Upper lobe of left lung (tissue), 6 donors: ENCODE measurements at regions not wholly inside any gene's neighbourhood (a gene's known extent, or its start where the extent isn't known, plus 50 kb on each side); places are given as distances from the start of the nearest gene placed in this dataset.

Experiments used
- ATAC-seq, 2 donors: fragments of 200-7000 bp; cut with Tn5 transposase; one replicate each; pipeline ENCODE4 v1.9.1; 2022; ENCODE audit warnings: mild to moderate bottlenecking in 2 of 2, moderate library complexity in 2 of 2; ENCODE audit not compliant: low FRiP score in 2 of 2
- DNase-seq, 2 donors: peaks; one replicate each; pipeline ENCODE4 v3.0.0-alpha.2; 2019 to 2020
- H3K27ac ChIP-seq, 4 donors: fragments of 200-600 bp; sonication (generic); one replicate each; pipeline ENCODE4 v1.5.1; 2016 to 2019
- H3K27me3 ChIP-seq, 4 donors: fragments of 200-600 bp; sonication (generic); one replicate each; pipeline ENCODE4 v1.5.1; 2017 to 2019
- H3K36me3 ChIP-seq, 4 donors: fragments of 200-600 bp; sonication (generic); one replicate each; pipeline ENCODE4 v1.5.1; 2016 to 2019
- H3K4me1 ChIP-seq, 4 donors: fragments of 200-600 bp; sonication (generic); one replicate each; pipeline ENCODE4 v1.5.1; 2018 to 2019
- H3K4me3 ChIP-seq, 4 donors: fragments of 200-600 bp; sonication (generic); one replicate each; pipeline ENCODE4 v1.5.1; 2017 to 2019; ENCODE audit warnings: mild to moderate bottlenecking in 2 of 4, moderate library complexity in 1 of 4
- H3K9me3 ChIP-seq, 4 donors: fragments of 200-600 bp; sonication (generic); one replicate each; pipeline ENCODE4 v1.5.1; 2018 to 2019
- EP300 ChIP-seq, 4 donors: sonication (generic); formaldehyde crosslinking; IDR thresholded peaks; one replicate each; pipeline ENCODE4 v1.5.1; 2017; ENCODE audit warnings: antibody characterized with exemption in 4 of 4, control low read depth in 2 of 4
- POLR2A ChIP-seq, 4 donors: fragments of 450-650 bp; IDR thresholded peaks; one replicate each; pipeline ENCODE4 v1.5.1; 2016 to 2017; ENCODE audit warnings: antibody characterized with exemption in 4 of 4, mild to moderate bottlenecking in 2 of 4
- POLR2AphosphoS5 ChIP-seq, 2 donors: sonication (generic); formaldehyde crosslinking; IDR thresholded peaks; one replicate each; pipeline ENCODE4 v1.5.1; 2017; ENCODE audit warnings: antibody characterized with exemption in 2 of 2
- WGBS, 2 donors: methylation state at CpG; one replicate each; pipeline ENCODE4 v1.1.5; 2017 to 2018; 5-methylcytosine and 5-hydroxymethylcytosine counted together
- TF ChIP-seq, protein P1 (sequence below), 6 experiments: fragments of 450-650 bp in 4 of 6; fragments of 200-600 bp in 2 of 6; sonication (generic) in 2 of 6; IDR thresholded peaks; one replicate each; pipeline ENCODE4 v1.5.1; 2016 to 2019; ENCODE audit warnings: antibody characterized with exemption in 6 of 6
- donor health status: DM: no; HTN: no; CAD: no; lungs with moderate emphysema.
- donor health status: DM: no; HTN: yes; CAD: no; lungs with severe emphysema.

DNA sequence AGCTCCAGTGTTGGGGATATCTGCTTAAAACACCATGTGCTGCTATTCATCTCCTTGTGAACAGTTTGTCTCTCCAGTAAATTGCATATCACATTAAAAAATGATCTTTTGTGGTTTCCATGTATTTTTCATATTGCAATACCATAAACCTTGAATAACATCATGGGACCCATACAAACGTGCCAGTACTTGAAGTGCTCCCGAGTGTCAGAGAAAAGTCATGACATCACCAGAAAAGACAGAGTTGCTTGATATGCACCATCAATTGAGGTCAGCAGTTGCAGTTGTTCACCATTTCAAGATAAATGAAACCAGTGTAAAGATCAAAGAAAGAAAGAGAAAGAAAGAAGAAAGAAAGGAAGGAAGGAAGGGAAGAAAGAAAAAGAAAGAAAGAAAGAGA, 278.6 kb downstream of the ZNF621 start:
- H3K9me3 ChIP-seq, result no peaks in the 10 kb centered on the region
- DNase-seq, result no peak
- TF ChIP-seq POLR2AphosphoS5 (IDR thresholded peaks at IDR 0.05), result no peak
- no peak for TF ChIP-seq EP300 (IDR thresholded peaks at IDR 0.05)
- TF ChIP-seq POLR2A (IDR thresholded peaks at IDR 0.05), result no peak
- TF ChIP-seq, protein P1, sequence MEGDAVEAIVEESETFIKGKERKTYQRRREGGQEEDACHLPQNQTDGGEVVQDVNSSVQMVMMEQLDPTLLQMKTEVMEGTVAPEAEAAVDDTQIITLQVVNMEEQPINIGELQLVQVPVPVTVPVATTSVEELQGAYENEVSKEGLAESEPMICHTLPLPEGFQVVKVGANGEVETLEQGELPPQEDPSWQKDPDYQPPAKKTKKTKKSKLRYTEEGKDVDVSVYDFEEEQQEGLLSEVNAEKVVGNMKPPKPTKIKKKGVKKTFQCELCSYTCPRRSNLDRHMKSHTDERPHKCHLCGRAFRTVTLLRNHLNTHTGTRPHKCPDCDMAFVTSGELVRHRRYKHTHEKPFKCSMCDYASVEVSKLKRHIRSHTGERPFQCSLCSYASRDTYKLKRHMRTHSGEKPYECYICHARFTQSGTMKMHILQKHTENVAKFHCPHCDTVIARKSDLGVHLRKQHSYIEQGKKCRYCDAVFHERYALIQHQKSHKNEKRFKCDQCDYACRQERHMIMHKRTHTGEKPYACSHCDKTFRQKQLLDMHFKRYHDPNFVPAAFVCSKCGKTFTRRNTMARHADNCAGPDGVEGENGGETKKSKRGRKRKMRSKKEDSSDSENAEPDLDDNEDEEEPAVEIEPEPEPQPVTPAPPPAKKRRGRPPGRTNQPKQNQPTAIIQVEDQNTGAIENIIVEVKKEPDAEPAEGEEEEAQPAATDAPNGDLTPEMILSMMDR (IDR thresholded peaks at IDR 0.05), result no peak
- H3K36me3 ChIP-seq, result no peaks in the 10 kb centered on the region
- no peaks in the 10 kb centered on the region for H3K27me3 ChIP-seq
- H3K27ac ChIP-seq, result no peak overlapping the region
- peaks cover 0 to 8% (median 0%) of the 10 kb centered on the region in 4 donors for H3K4me1 ChIP-seq
- H3K4me3 ChIP-seq, result no peak overlapping the region
- no peak for ATAC-seq
- WGBS, 2 donors, result 75 to 80% methylated on average over 2 of the region's 2 CpGs

DNA sequence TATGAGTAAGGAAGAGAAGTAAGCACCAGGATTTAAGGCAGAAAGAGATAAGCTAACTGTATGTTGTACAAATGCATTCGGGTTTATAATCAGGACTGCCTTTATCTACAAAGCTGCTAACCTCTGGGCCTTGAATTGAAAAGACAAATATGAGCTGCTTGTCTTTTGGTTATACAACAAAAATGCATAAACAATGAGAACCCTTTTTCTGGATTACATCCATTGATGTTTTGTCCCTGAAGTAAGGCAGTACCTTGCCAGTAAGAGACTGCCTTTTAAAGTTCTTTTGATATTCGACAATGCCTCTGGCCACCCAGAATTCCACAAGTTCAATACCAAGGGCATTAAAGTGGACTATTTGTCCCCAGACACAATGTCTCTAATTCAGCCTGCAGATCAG, 280.7 kb downstream of the ZNF621 start:
- DNase-seq, result no peak
- no peak for ATAC-seq
- no peaks in the 10 kb centered on the region for H3K27me3 ChIP-seq
- TF ChIP-seq EP300 (IDR thresholded peaks at IDR 0.05) (no peak), POLR2AphosphoS5 (IDR thresholded peaks at IDR 0.05) (no peak), POLR2A (IDR thresholded peaks at IDR 0.05) (no peak)
- TF ChIP-seq, protein P1 (IDR thresholded peaks at IDR 0.05), result no peak
- no peak overlapping the region for H3K27ac ChIP-seq
- H3K4me1 ChIP-seq, result peaks cover 0 to 3% (median 0%) of the 10 kb centered on the region in 4 donors
- no peak overlapping the region for H3K4me3 ChIP-seq
- H3K36me3 ChIP-seq, result no peaks in the 10 kb centered on the region
- H3K9me3 ChIP-seq, result peaks cover 0 to 6% (median under 1%) of the 10 kb centered on the region in 4 donors
- 69 to 75% methylated on average over 2 of the region's 2 CpGs for WGBS, 2 donors

DNA sequence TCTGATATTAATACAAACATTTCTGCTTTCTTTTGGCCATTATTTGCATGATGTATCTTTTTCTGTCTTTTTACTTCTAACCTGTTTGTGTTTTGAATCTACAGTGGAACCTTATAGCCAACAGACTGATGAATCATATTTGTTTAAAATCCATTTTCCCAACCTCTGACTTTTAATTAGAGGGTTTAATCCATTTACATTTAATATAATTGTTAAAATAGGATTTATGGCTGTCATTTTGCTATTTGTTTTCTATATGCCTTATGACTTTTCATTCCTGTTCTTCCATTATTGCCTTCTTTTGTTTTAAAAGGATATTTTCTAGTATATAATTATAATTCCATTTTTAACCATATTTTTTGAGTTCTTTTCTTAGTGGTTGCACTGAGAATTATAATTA, 286.1 kb downstream of the ZNF621 start:
- H3K4me1 ChIP-seq, result no peaks in the 10 kb centered on the region
- no peak overlapping the region for H3K4me3 ChIP-seq
- H3K27ac ChIP-seq, result no peak overlapping the region
- TF ChIP-seq EP300 (IDR thresholded peaks at IDR 0.05) (no peak), POLR2A (IDR thresholded peaks at IDR 0.05) (no peak), POLR2AphosphoS5 (IDR thresholded peaks at IDR 0.05) (no peak)
- TF ChIP-seq, protein P1 (IDR thresholded peaks at IDR 0.05), result no peak
- H3K9me3 ChIP-seq, result peaks cover 0 to 16% (median 10%) of the 10 kb centered on the region in 4 donors
- no peaks in the 10 kb centered on the region for H3K36me3 ChIP-seq
- no peaks in the 10 kb centered on the region for H3K27me3 ChIP-seq
- no peak for ATAC-seq
- no peak for DNase-seq

DNA sequence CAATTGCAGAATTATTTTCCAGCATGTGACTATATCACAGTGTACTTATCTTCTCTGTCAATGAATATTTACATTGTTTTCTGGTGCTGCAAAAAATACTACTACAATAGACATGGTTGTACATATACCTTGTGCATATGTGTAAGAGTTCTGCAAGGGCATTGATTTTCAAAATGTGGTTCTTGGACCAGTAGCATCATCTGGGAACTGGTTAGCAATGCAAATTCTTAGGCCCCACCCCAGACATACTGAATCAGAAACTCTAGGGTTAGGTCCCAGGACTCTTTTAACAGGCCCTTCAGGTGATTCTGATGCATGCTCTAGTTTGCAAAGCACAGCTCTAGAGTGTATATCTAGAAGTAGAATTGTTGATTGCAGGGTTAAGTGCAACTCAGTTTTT, 292.3 kb downstream of the ZNF621 start:
- DNase-seq (no peak), ATAC-seq (no peak)
- H3K36me3 ChIP-seq, result no peaks in the 10 kb centered on the region
- no peak for TF ChIP-seq EP300 (IDR thresholded peaks at IDR 0.05)
- TF ChIP-seq POLR2A (IDR thresholded peaks at IDR 0.05), result no peak
- TF ChIP-seq, protein P1 (IDR thresholded peaks at IDR 0.05), result no peak
- no peak for TF ChIP-seq POLR2AphosphoS5 (IDR thresholded peaks at IDR 0.05)
- H3K27me3 ChIP-seq, result no peaks in the 10 kb centered on the region
- peaks cover 0 to 2% (median under 1%) of the 10 kb centered on the region in 4 donors for H3K9me3 ChIP-seq
- no peaks in the 10 kb centered on the region for H3K4me1 ChIP-seq
- H3K4me3 ChIP-seq, result no peak overlapping the region
- no peak overlapping the region for H3K27ac ChIP-seq

DNA sequence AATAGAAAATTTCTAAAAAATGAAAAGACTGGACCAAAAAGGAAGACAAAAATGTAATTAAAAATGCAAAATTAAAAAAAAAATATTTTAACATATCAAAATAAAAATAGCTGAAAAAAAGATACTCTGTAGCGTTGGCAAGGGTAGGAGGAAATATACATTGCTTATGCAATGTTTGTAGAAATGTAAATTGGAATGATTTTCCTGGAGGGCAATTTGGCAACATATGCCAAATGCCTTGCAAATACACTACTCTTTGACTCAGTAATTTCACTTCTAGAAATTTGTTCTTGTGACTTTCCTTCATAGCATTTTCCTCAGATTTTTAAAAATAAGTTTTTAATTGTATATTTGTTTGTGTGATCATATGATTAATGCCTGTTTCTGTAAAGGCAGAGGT, 296.6 kb downstream of the ZNF621 start:
- Histone ChIP-seq H3K27me3 (no peaks in the 10 kb centered on the region), H3K4me3 (no peak overlapping the region), H3K27ac (no peak overlapping the region), H3K36me3 (no peaks in the 10 kb centered on the region), H3K9me3 (no peaks in the 10 kb centered on the region), H3K4me1 (no peaks in the 10 kb centered on the region)
- no peak for ATAC-seq
- WGBS, 2 donors, result 74 to 87% methylated on average over 1 of the region's 1 CpG
- no peak for DNase-seq
- TF ChIP-seq POLR2A (IDR thresholded peaks at IDR 0.05), result no peak
- TF ChIP-seq EP300 (IDR thresholded peaks at IDR 0.05), result no peak
- TF ChIP-seq POLR2AphosphoS5 (IDR thresholded peaks at IDR 0.05), result no peak
- TF ChIP-seq, protein P1 (IDR thresholded peaks at IDR 0.05), result no peak
